GM23248 (cell line): ENCODE measurements at regions not wholly inside any gene's neighbourhood (a gene's known extent, or its start where the extent isn't known, plus 50 kb on each side); places are given as distances from the start of the nearest gene placed in this dataset.

Experiments
- EZH2 ChIP-seq: fragments of 200-600 bp; sonication (generic); IDR thresholded peaks from 2 replicates; pipeline ENCODE4 v1.6.1; 2018; ENCODE audit warnings: antibody characterized with exemption, mild to moderate bottlenecking; ENCODE audit not compliant: insufficient read depth, poor library complexity, severe bottlenecking
- EZH2phosphoT487 ChIP-seq: fragments of 200-600 bp; sonication (generic); IDR thresholded peaks from 2 replicates; pipeline ENCODE4 v1.6.1; 2018; ENCODE audit warnings: antibody characterized with exemption, moderate library complexity, mild to moderate bottlenecking, low read depth; ENCODE audit not compliant: insufficient read depth

- TF ChIP-seq EZH2 (no peak), EZH2phosphoT487 (no peak)
Measured at GRCh38 chr13:63425131-63425530, 2009.5 kb upstream of the PCDH20 start.
